ENCODE measurements at regions not wholly inside any gene's neighbourhood (a gene's known extent, or its start where the extent isn't known, plus 50 kb on each side); places are given as distances from the start of the nearest gene placed in this dataset.
"Not testable (repeated sequence)": the region's sequence is repeated elsewhere in the genome, so short reads cannot be mapped to it uniquely, and the experiment has no call there.

DNA sequence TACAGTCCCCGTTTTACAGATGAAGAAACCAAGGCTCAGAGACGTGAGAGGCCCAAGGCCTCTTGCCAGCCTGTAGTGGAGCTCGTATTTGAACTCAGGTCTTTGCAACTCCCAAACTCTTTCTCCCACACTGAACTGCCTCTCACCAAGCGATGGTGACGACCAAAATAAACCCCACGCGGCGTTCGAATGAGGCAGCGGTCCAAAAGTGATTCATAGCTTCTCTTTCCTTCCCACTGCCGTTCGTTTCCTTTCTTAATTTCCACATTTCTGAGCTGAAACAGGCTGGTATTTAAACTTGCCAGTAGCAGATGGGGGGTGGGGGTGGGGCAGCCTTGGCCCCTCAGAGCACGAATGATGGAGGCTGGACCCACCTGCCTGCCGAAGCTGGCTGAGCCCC is 252.9 kb upstream of the KCNG1 start:
- in situ Hi-C loops (cut with MboI; ENCODE audit: low sequenced_read_pairs, unreplicated experiment), result no loop called here
- no peak for TF ChIP-seq CTCF (IDR thresholded peaks at IDR 0.05; ENCODE audit: borderline replicate concordance, control extremely low read depth, extremely low read depth, insufficient read depth, missing control alignments)
- DNase-seq (ENCODE audit: low spot score), result no peak

- TF ChIP-seq CTCF (IDR thresholded peaks at IDR 0.05; ENCODE audit: borderline replicate concordance, control extremely low read depth, extremely low read depth, insufficient read depth, missing control alignments), result no peak
- in situ Hi-C loops (cut with MboI; ENCODE audit: low sequenced_read_pairs, unreplicated experiment), result no loop called here
- no peak for DNase-seq (ENCODE audit: low spot score)
Measured at GRCh38 chr20:51275181-51275580, 252.3 kb upstream of the KCNG1 start.

DNA sequence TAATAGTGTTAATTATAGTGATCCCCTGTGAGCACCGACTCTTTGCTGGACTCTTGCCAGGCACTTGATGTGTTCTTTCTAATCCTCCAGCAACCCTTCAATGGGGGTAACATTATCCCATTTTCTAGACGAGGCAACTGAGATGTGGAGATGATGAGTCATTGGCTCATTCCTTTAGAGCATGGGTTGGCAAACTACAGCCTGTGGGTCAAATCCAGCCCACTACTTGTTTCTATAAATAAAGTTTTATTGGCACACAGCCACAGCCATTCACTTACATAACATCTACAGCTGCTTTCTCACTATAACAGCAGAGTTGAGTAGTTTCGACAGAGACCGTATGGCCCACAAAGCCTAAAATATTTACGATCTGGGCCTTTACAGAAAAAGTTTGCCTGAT is 249.5 kb upstream of the KCNG1 start:
- DNase-seq (ENCODE audit: low spot score), result no peak
- no peak for TF ChIP-seq CTCF (IDR thresholded peaks at IDR 0.05; ENCODE audit: borderline replicate concordance, control extremely low read depth, extremely low read depth, insufficient read depth, missing control alignments)
- in situ Hi-C loops (cut with MboI; ENCODE audit: low sequenced_read_pairs, unreplicated experiment), result no loop called here

DNA sequence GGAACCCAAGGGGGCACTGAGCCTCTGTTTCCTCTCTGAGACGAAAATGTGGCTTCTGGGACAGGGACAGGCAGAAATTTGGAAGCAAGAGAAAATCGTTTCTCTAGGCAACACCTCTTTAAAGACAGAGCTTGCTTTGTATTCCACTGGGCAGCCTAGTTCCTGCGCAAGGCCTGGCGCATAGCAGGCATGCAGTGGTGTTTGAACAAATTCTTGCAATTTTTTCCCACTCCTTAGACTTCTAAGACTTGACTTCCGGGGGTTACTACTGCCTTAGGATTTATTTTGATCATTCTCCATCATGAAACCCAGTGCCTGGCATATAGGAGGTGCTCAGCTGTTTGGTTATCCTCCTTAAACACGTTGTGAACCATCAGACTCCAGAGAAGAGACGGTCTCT is 249.0 kb upstream of the KCNG1 start:
- in situ Hi-C loops (cut with MboI; ENCODE audit: low sequenced_read_pairs, unreplicated experiment), result no loop called here
- no peak for TF ChIP-seq CTCF (IDR thresholded peaks at IDR 0.05; ENCODE audit: borderline replicate concordance, control extremely low read depth, extremely low read depth, insufficient read depth, missing control alignments)
- DNase-seq (ENCODE audit: low spot score), result no peak

DNA sequence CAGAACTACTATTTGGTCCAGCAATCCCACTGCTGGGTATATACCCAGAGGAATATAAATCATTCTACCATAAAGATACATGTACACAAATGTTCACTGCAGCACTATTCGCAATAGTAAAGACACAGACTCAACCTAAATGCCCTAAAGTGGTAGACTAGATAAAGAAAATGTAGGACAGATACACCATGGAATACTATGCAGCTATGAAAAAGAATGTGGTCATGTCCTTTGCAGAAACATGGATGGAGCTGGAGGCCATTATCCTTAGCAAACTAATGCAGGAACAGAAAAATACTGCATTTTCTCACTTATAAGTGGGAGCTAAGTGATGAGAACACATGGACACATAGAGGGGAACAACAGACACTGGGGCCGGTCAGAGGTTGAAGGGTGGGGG is 248.4 kb upstream of the KCNG1 start:
- DNase-seq (ENCODE audit: low spot score); in situ Hi-C loops (cut with MboI; ENCODE audit: low sequenced_read_pairs, unreplicated experiment): not testable (repeated sequence)

- no peak for DNase-seq (ENCODE audit: low spot score)
- in situ Hi-C loops (cut with MboI; ENCODE audit: low sequenced_read_pairs, unreplicated experiment), result no loop called here
Measured at GRCh38 chr20:51269671-51270070, 246.8 kb upstream of the KCNG1 start.

GRCh38 chr20:51267679-51268078 is 244.8 kb upstream of the KCNG1 start:
- DNase-seq (ENCODE audit: low spot score), result no peak
- TF ChIP-seq CTCF (IDR thresholded peaks at IDR 0.05; ENCODE audit: borderline replicate concordance, control extremely low read depth, extremely low read depth, insufficient read depth, missing control alignments), result no peak
- in situ Hi-C loops (cut with MboI; ENCODE audit: low sequenced_read_pairs, unreplicated experiment), result no loop called here

More at GRCh38 chr20:51269671-51270070, 246.8 kb upstream of the KCNG1 start:
- no peak for TF ChIP-seq CTCF (IDR thresholded peaks at IDR 0.05; ENCODE audit: borderline replicate concordance, control extremely low read depth, extremely low read depth, insufficient read depth, missing control alignments)
